A673 (cell line): ENCODE measurements at regions not wholly inside any gene's neighbourhood (a gene's known extent, or its start where the extent isn't known, plus 50 kb on each side); places are given as distances from the start of the nearest gene placed in this dataset.
"Not testable (repeated sequence)": the region's sequence is repeated elsewhere in the genome, so short reads cannot be mapped to it uniquely, and the experiment has no call there.

Experiments
- BruUV-seq: library from RNA; stranded (reverse); fragments of 400-500 nt; replicated peaks from 2 replicates; lab custom pipeline; 2021; lab: Mats Ljungman, UMichigan
- CTCF ChIA-PET: fragments of 300-600 bp; sonication (Branson Sonifier 250); formaldehyde crosslinking; loops from one replicate; lab custom pipeline; 2022; ENCODE audit warnings: antibody characterized with exemption; lab: Charles Lee
- POLR2A ChIA-PET: fragments of 300-600 bp; sonication (Branson Sonifier 250); formaldehyde crosslinking; loops from one replicate; lab custom pipeline; 2022; ENCODE audit warnings: antibody characterized with exemption; ENCODE audit not compliant: low non-redundant PET; lab: Charles Lee
- DNase-seq: peaks from one replicate; pipeline ENCODE4 v3.0.0-alpha.2; 2015; ENCODE audit warnings: low spot score
- H3K27ac ChIP-seq: fragments of 200-600 bp; sonication (generic); 2 replicates; pipeline ENCODE4 v1.5.1; 2016; ENCODE audit warnings: mixed run types, low read depth, mild to moderate bottlenecking, mixed read lengths, antibody characterized with exemption, low read length; ENCODE audit not compliant: poor library complexity, severe bottlenecking
- H3K27me3 ChIP-seq: fragments of 200-600 bp; sonication (generic); replicated peaks from 2 replicates; pipeline ENCODE4 v1.6.1; 2017; ENCODE audit warnings: mixed run types, low read depth, mild to moderate bottlenecking, mixed read lengths, antibody characterized with exemption, low read length; ENCODE audit not compliant: insufficient read depth, poor library complexity
- H3K36me3 ChIP-seq: fragments of 200-600 bp; sonication (generic); 2 replicates; pipeline ENCODE4 v1.6.1; 2016; ENCODE audit warnings: mixed run types, mild to moderate bottlenecking, mixed read lengths, antibody characterized with exemption, low read length; ENCODE audit not compliant: insufficient read depth, poor library complexity, severe bottlenecking
- H3K4me1 ChIP-seq: fragments of 200-600 bp; sonication (generic); 2 replicates; pipeline ENCODE4 v1.6.1; 2017; ENCODE audit warnings: mixed run types, mild to moderate bottlenecking, mixed read lengths, antibody characterized with exemption, low read length; ENCODE audit not compliant: insufficient read depth, poor library complexity, severe bottlenecking
- H3K4me3 ChIP-seq: fragments of 200-600 bp; sonication (generic); 2 replicates; pipeline ENCODE4 v1.5.1; 2016; ENCODE audit warnings: low read depth, mixed run types, mild to moderate bottlenecking, mixed read lengths, low read length; ENCODE audit not compliant: poor library complexity, severe bottlenecking
- H3K9me3 ChIP-seq: fragments of 200-600 bp; sonication (generic); 2 replicates; pipeline ENCODE4 v1.6.1; 2016; ENCODE audit warnings: mixed run types, low read depth, mild to moderate bottlenecking, mixed read lengths, antibody characterized with exemption, low read length; ENCODE audit not compliant: poor library complexity, severe bottlenecking
- intact Hi-C: fragments of 100-400 bp; cut with micrococcal nuclease; formaldehyde crosslinking; loops from one replicate; pipeline ENCODE4 v1.10.0; 2022; ENCODE audit not compliant: unreplicated experiment

DNA sequence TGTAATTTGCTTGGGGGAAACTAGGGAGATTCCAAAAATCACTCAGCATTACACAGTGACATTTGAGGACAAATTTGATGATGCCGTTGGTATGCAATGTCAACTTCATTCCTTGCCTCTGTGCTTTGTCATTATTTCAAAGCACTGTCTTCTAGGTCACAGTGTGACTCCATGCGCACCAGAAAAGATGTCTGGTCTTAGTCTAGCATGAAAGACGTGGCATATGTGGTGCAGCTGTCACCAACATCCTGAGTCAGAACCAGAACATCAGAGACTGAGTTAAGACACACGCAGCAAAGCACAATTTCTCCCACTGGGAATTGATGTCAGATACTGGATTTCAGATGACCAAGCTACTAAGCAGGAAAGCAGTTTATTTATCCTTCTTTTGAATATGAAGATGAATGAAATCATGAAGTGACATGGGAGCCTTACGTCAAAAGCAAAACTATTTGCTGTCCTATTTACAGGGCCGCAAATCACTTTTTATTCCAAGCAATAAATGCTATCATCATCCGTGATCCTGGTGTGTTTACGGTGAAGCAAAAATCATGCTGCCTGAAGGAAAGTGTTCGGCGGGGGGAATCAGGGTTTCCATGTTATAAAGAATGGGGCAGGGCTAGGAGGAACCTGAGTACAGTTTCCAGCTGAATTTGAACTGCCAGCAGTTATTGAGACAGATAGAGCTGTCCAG, 356.1 kb downstream of the ANAPC1 start:
- CTCF ChIA-PET, H3K36me3 ChIP-seq, H3K27me3 ChIP-seq, H3K27ac ChIP-seq, DNase-seq, H3K4me1 ChIP-seq, BruUV-seq, H3K9me3 ChIP-seq, POLR2A ChIA-PET, intact Hi-C loops, H3K4me3 ChIP-seq: not testable (repeated sequence)

DNA sequence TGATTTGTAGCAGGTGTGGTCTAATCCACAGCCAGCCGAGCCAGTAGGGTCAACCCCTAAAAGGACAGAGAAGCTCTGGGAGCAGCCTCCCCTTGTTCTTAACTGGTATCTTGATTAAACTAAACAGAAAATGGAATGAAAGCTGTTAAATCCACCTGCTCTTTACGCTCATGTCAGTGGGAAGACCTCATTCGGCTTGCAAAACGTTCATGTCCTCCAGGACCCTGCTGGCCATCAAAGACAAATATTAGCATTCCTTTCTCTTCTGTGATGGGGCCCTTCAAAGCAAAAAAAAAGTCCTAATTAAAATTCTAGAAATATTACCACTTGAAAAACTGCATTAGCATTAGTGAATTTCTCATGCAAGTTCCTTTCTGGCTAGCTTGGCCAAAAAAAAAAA, 355.0 kb downstream of the ANAPC1 start:
- intact Hi-C loops, H3K4me3 ChIP-seq, H3K27me3 ChIP-seq: not testable (repeated sequence)

DNA sequence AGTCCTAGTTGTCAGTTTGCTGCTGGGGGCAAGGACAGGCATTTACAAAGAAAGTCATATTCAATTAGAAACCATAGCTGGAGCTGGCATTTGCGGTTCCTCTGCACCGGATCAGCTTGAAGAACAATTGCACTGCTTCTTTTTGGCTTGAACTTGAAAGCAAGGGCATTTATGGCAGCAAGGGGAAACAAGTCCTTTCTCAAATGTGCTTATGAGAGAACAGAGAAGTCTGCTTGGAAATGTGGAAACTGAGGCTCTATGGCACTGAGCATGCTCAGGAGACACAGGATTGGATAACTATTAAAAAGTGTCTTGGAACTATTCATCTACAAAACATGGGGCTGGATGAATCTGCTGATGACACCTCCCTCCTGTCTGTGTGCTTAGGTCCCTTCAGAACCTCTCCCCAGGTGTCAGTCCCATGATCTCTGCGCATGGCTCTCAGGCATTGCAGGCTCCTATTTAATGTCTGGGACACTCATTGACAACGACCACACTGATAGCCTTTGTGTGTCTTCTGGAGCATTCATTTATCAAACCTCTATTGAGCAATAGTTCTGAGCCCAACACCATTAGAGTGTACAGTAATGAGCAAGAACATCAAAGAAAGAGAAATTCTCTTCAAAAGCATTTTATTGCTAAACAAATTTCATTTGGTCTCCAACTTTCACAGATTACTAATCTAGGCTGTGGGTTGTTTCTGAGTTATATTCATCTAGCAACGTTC, 353.6 kb downstream of the ANAPC1 start:
- intact Hi-C loops, DNase-seq, H3K27me3 ChIP-seq, BruUV-seq, H3K9me3 ChIP-seq, H3K36me3 ChIP-seq, CTCF ChIA-PET, POLR2A ChIA-PET, H3K4me3 ChIP-seq, H3K4me1 ChIP-seq, H3K27ac ChIP-seq: not testable (repeated sequence)

More for the DNA sequence above, 355.0 kb downstream of the ANAPC1 start:
- H3K4me1 ChIP-seq, BruUV-seq, DNase-seq, POLR2A ChIA-PET, H3K9me3 ChIP-seq, CTCF ChIA-PET, H3K36me3 ChIP-seq, H3K27ac ChIP-seq: not testable (repeated sequence)

- H3K27ac ChIP-seq, CTCF ChIA-PET, intact Hi-C loops, DNase-seq, BruUV-seq, H3K9me3 ChIP-seq, H3K36me3 ChIP-seq, H3K27me3 ChIP-seq, H3K4me3 ChIP-seq, POLR2A ChIA-PET: not testable (repeated sequence)
- peaks cover 11% of the 10 kb centered on the region for H3K4me1 ChIP-seq
Measured at GRCh38 chr2:111532682-111533556, 351.1 kb downstream of the ANAPC1 start.

DNA sequence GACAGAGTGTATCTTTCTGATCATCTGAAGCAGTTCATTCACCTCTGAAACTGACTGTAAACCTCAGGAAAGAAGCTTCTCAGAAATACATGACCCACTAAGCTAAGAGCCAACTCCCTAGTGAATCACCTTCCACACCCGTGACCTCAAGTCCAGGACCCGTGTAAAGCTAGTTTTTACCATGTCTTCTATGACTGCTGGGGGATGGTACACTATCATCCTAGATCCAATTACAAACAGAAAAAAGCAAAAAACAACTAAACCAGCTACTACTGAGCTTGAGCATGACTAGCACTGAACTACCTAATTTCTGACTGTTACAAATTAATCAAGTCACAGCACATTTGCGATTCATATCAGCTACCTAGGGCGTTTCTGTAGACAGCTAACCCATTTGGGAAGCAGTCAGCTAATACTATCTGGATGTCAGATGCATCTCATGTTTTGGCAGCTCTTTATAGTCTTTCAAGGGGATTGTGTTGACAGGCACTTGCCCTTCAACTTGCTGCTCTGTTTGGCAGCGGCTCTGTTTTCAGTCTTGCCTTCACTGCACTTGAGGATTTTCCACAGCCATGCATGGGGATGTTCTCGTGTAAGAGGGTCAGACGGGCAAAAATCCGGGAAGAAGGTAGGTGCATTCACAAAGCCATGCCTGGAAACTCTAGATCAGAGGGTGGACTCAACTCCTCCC, 350.3 kb downstream of the ANAPC1 start:
- H3K27ac ChIP-seq, POLR2A ChIA-PET, H3K36me3 ChIP-seq, BruUV-seq, intact Hi-C loops, H3K9me3 ChIP-seq, H3K27me3 ChIP-seq, CTCF ChIA-PET, DNase-seq, H3K4me3 ChIP-seq: not testable (repeated sequence)
- peaks cover 11% of the 10 kb centered on the region for H3K4me1 ChIP-seq
